Peyer's patch (tissue), 4 donors: ENCODE measurements at regions not wholly inside any gene's neighbourhood (a gene's known extent, or its start where the extent isn't known, plus 50 kb on each side); places are given as distances from the start of the nearest gene placed in this dataset.

ENCODE experiments used
- CTCF ChIP-seq, 6 experiments: fragments of 450-650 bp in 4 of 6; fragments of 200-600 bp in 2 of 6; sonication (generic) in 1 of 6; IDR thresholded peaks; one replicate each; pipeline ENCODE4 v1.5.1; 2017 to 2019; ENCODE audit warnings: antibody characterized with exemption in 6 of 6, mild to moderate bottlenecking in 3 of 6, moderate library complexity in 1 of 6
- POLR2A ChIP-seq, 2 donors: fragments of 450-650 bp; IDR thresholded peaks; one replicate each; pipeline ENCODE4 v1.5.1; 2017; ENCODE audit warnings: antibody characterized with exemption in 2 of 2, mild to moderate bottlenecking in 2 of 2, moderate library complexity in 2 of 2

DNA sequence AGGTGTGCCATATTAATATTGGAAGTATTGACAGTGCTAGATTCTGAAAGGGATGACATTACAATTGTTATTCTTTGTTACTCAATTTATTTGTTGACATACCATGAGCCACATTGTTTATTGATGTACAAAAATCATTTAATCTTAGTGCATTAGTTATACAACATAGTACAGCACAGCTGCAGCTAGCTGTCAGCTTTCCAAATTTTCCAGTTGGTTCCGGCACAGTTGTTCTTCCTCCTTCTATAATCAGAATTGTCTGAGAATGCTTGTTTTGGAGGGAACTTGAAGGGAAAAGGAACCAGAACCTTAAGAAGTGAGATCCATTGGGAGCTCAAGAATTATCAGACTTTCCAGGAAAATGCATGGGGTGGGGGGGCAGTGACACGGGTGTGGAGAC lies 281.4 kb downstream of the ZIC3 start:
- TF ChIP-seq CTCF (IDR thresholded peaks at IDR 0.05), result no peak
- TF ChIP-seq POLR2A (IDR thresholded peaks at IDR 0.05), result no peak
